ENCODE measurements at regions not wholly inside any gene's neighbourhood (a gene's known extent, or its start where the extent isn't known, plus 50 kb on each side); places are given as distances from the start of the nearest gene placed in this dataset.

DNA sequence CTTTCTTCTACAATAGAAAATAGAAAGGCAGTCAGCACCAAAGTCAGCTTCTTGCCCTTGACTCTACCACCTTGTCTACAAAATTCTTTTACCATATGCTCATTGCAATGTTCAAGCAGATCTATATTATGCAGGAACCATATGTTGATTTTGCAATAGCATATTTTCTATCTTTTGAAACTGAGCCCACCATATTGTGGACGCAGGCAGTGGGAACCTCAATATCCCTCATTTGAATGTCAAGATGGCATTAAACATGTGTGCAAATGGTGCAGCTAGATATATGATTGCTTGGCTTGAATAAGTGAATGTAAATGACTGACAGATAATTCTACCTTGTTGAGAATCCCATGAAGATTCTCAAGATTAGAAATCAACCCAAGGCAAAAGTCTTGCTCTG, 412.7 kb upstream of the FSHR start:
- no peak overlapping the region for H3K4me3 ChIP-seq
- H3K4me1 ChIP-seq (ENCODE audit: control insufficient read depth, insufficient read depth, low read length) = no peaks in the 10 kb centered on the region
- TF ChIP-seq MLLT1 (IDR thresholded peaks at IDR 0.05) (no peak), RELB (IDR thresholded peaks at IDR 0.05; ENCODE audit: low read depth) (no peak), SUPT20H (IDR thresholded peaks at IDR 0.05; ENCODE audit: borderline replicate concordance, control insufficient read depth, low read depth, low read length) (no peak), MEF2B (IDR thresholded peaks at IDR 0.05; ENCODE audit: partially characterized antibody, poor library complexity, severe bottlenecking) (no peak), RAD21 (IDR thresholded peaks at IDR 0.05; ENCODE audit: insufficient read depth, low read depth, low read length) (no peak)
- H3K27ac ChIP-seq (ENCODE audit: control insufficient read depth, insufficient read depth) = no peak overlapping the region
- no peak overlapping the region for H2AFZ ChIP-seq (ENCODE audit: control insufficient read depth, low read depth, low read length)
- CTCF ChIA-PET = no interaction called here
- no peaks in the 10 kb centered on the region for H3K36me3 ChIP-seq (ENCODE audit: control insufficient read depth in 2 of 2, insufficient read depth in 2 of 2, low read length in 1 of 2)
- H3K9ac ChIP-seq (ENCODE audit: control insufficient read depth, insufficient read depth, low read length) = no peak overlapping the region
- FAIRE-seq = no peak
- H3K79me2 ChIP-seq (ENCODE audit: control insufficient read depth, insufficient read depth, low read length) = no peaks in the 10 kb centered on the region
- no peak overlapping the region for H3K4me2 ChIP-seq (ENCODE audit: control insufficient read depth, insufficient read depth)
- intact Hi-C loops (cut with micrococcal nuclease; ENCODE audit: unreplicated experiment) (no loop called here), in situ Hi-C loops (cut with MboI) (no loop called here)
- no peak for DNase-seq (ENCODE audit: low read depth, low spot score)
- BruUV-seq (replicated peaks) = no TSS peak
- H4K20me1 ChIP-seq (ENCODE audit: control insufficient read depth, insufficient read depth) = no peaks in the 10 kb centered on the region
- POLR2A ChIA-PET = no interaction called here
- RAD21 ChIA-PET (ENCODE audit: unreplicated experiment) = no interaction called here
- 0% methylated on average over 1 of the region's 1 CpG for WGBS (ENCODE audit: insufficient coverage, insufficient replicate concordance, low lambda C conversion rate, missing lambda C conversion rate)
- SMC1A ChIA-PET (ENCODE audit: uncharacterized antibody, unreplicated experiment) = no interaction called here
- no peaks in the 10 kb centered on the region for H3K9me3 ChIP-seq (replicated peaks; ENCODE audit: control insufficient read depth, insufficient read depth, low read length)
- no peak for ATAC-seq
- no peaks in the 10 kb centered on the region for H3K27me3 ChIP-seq (replicated peaks in 1 of 2; ENCODE audit: control insufficient read depth in 2 of 2, insufficient read depth in 2 of 2, low read length in 1 of 2)

- ChIA-PET RAD21 (ENCODE audit: unreplicated experiment) (no interaction called here), SMC1A (ENCODE audit: uncharacterized antibody, unreplicated experiment) (no interaction called here), CTCF (no interaction called here), POLR2A (no interaction called here)
- Histone ChIP-seq H4K20me1 (ENCODE audit: control insufficient read depth, insufficient read depth) (no peaks in the 10 kb centered on the region), H3K4me3 (no peak overlapping the region), H3K9me3 (replicated peaks; ENCODE audit: control insufficient read depth, insufficient read depth, low read length) (no peaks in the 10 kb centered on the region), H2AFZ (ENCODE audit: control insufficient read depth, low read depth, low read length) (no peak overlapping the region), H3K27me3 (replicated peaks in 1 of 2; ENCODE audit: control insufficient read depth in 2 of 2, insufficient read depth in 2 of 2, low read length in 1 of 2) (no peaks in the 10 kb centered on the region), H3K36me3 (ENCODE audit: control insufficient read depth in 2 of 2, insufficient read depth in 2 of 2, low read length in 1 of 2) (no peaks in the 10 kb centered on the region), H3K79me2 (ENCODE audit: control insufficient read depth, insufficient read depth, low read length) (no peaks in the 10 kb centered on the region), H3K27ac (ENCODE audit: control insufficient read depth, insufficient read depth) (no peak overlapping the region), H3K4me1 (ENCODE audit: control insufficient read depth, insufficient read depth, low read length) (no peaks in the 10 kb centered on the region), H3K4me2 (ENCODE audit: control insufficient read depth, insufficient read depth) (no peak overlapping the region), H3K9ac (ENCODE audit: control insufficient read depth, insufficient read depth, low read length) (no peak overlapping the region)
- no peak for ATAC-seq
- BruUV-seq (replicated peaks) = no TSS peak
- DNase-seq (ENCODE audit: low read depth, low spot score) = no peak
- intact Hi-C loops (cut with micrococcal nuclease; ENCODE audit: unreplicated experiment) (no loop called here), in situ Hi-C loops (cut with MboI) (no loop called here)
- FAIRE-seq = no peak
- TF ChIP-seq, protein P1, sequence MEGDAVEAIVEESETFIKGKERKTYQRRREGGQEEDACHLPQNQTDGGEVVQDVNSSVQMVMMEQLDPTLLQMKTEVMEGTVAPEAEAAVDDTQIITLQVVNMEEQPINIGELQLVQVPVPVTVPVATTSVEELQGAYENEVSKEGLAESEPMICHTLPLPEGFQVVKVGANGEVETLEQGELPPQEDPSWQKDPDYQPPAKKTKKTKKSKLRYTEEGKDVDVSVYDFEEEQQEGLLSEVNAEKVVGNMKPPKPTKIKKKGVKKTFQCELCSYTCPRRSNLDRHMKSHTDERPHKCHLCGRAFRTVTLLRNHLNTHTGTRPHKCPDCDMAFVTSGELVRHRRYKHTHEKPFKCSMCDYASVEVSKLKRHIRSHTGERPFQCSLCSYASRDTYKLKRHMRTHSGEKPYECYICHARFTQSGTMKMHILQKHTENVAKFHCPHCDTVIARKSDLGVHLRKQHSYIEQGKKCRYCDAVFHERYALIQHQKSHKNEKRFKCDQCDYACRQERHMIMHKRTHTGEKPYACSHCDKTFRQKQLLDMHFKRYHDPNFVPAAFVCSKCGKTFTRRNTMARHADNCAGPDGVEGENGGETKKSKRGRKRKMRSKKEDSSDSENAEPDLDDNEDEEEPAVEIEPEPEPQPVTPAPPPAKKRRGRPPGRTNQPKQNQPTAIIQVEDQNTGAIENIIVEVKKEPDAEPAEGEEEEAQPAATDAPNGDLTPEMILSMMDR (IDR thresholded peaks at IDR 0.05 in 2 of 3, conservative IDR thresholded peaks at IDR 0.05 in 1 of 3; ENCODE audit: control insufficient read depth in 2 of 3, extremely low read depth in 1 of 3, insufficient read depth in 1 of 3, low read depth in 3 of 3, low read length in 3 of 3) = no peak
- no peak for TF ChIP-seq CBX3 (IDR thresholded peaks at IDR 0.05; ENCODE audit: borderline replicate concordance, low read depth)
- TF ChIP-seq RBBP5 (conservative IDR thresholded peaks at IDR 0.05) = no peak
- no peak for TF ChIP-seq BCL11A (IDR thresholded peaks at IDR 0.05; ENCODE audit: low read depth, low read length)
- TF ChIP-seq ASH2L (IDR thresholded peaks at IDR 0.05; ENCODE audit: borderline replicate concordance, low read depth) = no peak
- no peak for TF ChIP-seq CHD2 (IDR thresholded peaks at IDR 0.05; ENCODE audit: borderline replicate concordance, low read depth, low read length)
- no peak for TF ChIP-seq PBX3 (IDR thresholded peaks at IDR 0.05; ENCODE audit: insufficient replicate concordance, low read depth, low read length)
- TF ChIP-seq STAT1 (conservative IDR thresholded peaks at IDR 0.05) = no peak
Observed at GRCh38 chr2:49553658-49554057, 399.3 kb upstream of the FSHR start.
